ENCODE measurements at regions not wholly inside any gene's neighbourhood (a gene's known extent, or its start where the extent isn't known, plus 50 kb on each side); places are given as distances from the start of the nearest gene placed in this dataset.

DNA sequence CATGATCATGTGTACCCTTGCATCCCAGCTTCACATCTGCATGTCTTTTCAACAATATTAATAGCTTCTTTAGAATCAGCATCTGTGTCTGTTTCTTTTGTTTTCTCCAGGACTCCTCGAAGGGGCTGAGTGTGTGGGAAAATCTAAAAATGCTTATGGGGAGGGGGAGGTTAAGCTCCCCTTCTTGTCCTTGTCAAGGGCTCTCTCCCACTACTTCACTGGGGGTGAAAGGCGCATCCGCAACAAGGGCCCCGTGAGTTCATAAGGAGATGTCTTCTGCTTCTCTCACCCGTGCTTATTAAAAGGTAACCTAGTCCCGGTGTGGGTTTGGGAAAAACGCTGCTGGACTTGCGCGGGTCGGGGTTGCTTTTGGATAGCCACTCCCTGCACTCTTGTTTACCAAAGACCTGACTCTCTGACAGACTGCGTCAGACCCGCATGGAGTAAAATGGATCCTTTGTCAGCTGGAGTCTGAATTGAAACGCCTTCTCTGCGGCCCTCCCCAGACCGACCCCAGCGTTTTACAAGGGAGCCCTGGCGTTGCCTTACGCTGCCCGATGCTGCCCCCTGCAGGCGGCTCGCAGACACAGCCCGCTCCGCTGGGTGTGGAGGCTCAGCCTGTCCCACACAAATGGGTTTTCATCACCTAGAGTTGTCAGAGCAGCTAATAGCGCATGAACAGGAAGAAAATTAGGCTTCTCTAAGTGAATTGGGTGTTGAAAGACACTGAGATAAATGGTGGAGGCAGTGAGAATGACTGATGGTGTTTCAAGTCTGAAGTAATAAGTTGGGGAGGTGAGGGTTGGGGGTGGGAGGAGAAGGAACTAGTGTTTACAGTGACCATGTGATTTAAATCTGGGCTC, 53.8 kb downstream of the IER5 start (continued):
- no peak for TF ChIP-seq ZNF488 (tag by site-specific recombination; IDR thresholded peaks at IDR 0.05)
- no peak for TF ChIP-seq ZBTB26 (tag by site-specific recombination; optimal IDR thresholded peaks at IDR 0.05)
- TF ChIP-seq PBX3 (CRISPR knock-in tag; IDR thresholded peaks at IDR 0.05): no peak
- no peak for TF ChIP-seq KLF16 (tag by site-specific recombination; IDR thresholded peaks at IDR 0.05)
- no peak for TF ChIP-seq ZBTB49 (tag by site-specific recombination; IDR thresholded peaks at IDR 0.05; ENCODE audit: low read depth)
- no peak for TF ChIP-seq ZNF510 (tag by site-specific recombination; IDR thresholded peaks at IDR 0.05; ENCODE audit: insufficient replicate concordance)
- no peak for TF ChIP-seq ZNF140 (tag by site-specific recombination; IDR thresholded peaks at IDR 0.05)
- TF ChIP-seq ZNF16 (tag by site-specific recombination; IDR thresholded peaks at IDR 0.05; ENCODE audit: low read depth): no peak
- no peak for TF ChIP-seq ZNF658 (tag by site-specific recombination; IDR thresholded peaks at IDR 0.05)
- no peak for TF ChIP-seq ZNF521 (tag by site-specific recombination; IDR thresholded peaks at IDR 0.05)
- no peak for TF ChIP-seq ZNF791 (tag by site-specific recombination; IDR thresholded peaks at IDR 0.05)
- no peak for TF ChIP-seq ZBTB7A (tag by site-specific recombination; IDR thresholded peaks at IDR 0.05; ENCODE audit: low read depth)
- TF ChIP-seq MYNN (tag by site-specific recombination; IDR thresholded peaks at IDR 0.05; ENCODE audit: borderline replicate concordance): no peak
- TF ChIP-seq, protein P1, sequence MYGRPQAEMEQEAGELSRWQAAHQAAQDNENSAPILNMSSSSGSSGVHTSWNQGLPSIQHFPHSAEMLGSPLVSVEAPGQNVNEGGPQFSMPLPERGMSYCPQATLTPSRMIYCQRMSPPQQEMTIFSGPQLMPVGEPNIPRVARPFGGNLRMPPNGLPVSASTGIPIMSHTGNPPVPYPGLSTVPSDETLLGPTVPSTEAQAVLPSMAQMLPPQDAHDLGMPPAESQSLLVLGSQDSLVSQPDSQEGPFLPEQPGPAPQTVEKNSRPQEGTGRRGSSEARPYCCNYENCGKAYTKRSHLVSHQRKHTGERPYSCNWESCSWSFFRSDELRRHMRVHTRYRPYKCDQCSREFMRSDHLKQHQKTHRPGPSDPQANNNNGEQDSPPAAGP (tag by site-specific recombination; IDR thresholded peaks at IDR 0.05): peak; percentile 73; the same call in 1 of the 2 replicates
- peak; percentile 44; the same call in 1 of the 2 replicates for TF ChIP-seq WT1 (tag by site-specific recombination; IDR thresholded peaks at IDR 0.05)
- TF ChIP-seq, protein P2, sequence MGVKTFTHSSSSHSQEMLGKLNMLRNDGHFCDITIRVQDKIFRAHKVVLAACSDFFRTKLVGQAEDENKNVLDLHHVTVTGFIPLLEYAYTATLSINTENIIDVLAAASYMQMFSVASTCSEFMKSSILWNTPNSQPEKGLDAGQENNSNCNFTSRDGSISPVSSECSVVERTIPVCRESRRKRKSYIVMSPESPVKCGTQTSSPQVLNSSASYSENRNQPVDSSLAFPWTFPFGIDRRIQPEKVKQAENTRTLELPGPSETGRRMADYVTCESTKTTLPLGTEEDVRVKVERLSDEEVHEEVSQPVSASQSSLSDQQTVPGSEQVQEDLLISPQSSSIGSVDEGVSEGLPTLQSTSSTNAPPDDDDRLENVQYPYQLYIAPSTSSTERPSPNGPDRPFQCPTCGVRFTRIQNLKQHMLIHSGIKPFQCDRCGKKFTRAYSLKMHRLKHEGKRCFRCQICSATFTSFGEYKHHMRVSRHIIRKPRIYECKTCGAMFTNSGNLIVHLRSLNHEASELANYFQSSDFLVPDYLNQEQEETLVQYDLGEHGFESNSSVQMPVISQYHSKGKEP (tag by site-specific recombination; IDR thresholded peaks at IDR 0.05): no peak
- TF ChIP-seq SETDB1 (IDR thresholded peaks at IDR 0.05; ENCODE audit: insufficient read length, low read length): no peak
- TF ChIP-seq ZNF664 (tag by site-specific recombination; IDR thresholded peaks at IDR 0.05): no peak
- no peak for TF ChIP-seq ZNF530 (tag by site-specific recombination; IDR thresholded peaks at IDR 0.05; ENCODE audit: low read depth)
- no peak for TF ChIP-seq ZNF24 (tag by site-specific recombination; IDR thresholded peaks at IDR 0.05)
- TF ChIP-seq, protein P3, sequence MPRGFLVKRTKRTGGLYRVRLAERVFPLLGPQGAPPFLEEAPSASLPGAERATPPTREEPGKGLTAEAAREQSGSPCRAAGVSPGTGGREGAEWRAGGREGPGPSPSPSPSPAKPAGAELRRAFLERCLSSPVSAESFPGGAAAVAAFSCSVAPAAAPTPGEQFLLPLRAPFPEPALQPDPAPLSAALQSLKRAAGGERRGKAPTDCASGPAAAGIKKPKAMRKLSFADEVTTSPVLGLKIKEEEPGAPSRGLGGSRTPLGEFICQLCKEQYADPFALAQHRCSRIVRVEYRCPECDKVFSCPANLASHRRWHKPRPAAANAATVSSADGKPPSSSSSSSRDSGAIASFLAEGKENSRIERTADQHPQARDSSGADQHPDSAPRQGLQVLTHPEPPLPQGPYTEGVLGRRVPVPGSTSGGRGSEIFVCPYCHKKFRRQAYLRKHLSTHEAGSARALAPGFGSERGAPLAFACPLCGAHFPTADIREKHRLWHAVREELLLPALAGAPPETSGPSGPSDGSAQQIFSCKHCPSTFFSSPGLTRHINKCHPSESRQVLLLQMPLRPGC (tag by site-specific recombination; IDR thresholded peaks at IDR 0.05): no peak
- TF ChIP-seq ZNF202 (tag by site-specific recombination; IDR thresholded peaks at IDR 0.05; ENCODE audit: borderline replicate concordance): no peak
- no peak for TF ChIP-seq ZSCAN23 (tag by site-specific recombination; IDR thresholded peaks at IDR 0.05)
- TF ChIP-seq AEBP2 (tag by site-specific recombination; IDR thresholded peaks at IDR 0.05; ENCODE audit: borderline replicate concordance): no peak
- TF ChIP-seq ZNF292 (tag by site-specific recombination; IDR thresholded peaks at IDR 0.05; ENCODE audit: borderline replicate concordance, low read depth): no peak
- no peak for TF ChIP-seq ZNF133 (tag by site-specific recombination; IDR thresholded peaks at IDR 0.05)
